ENCODE measurements at regions not wholly inside any gene's neighbourhood (a gene's known extent, or its start where the extent isn't known, plus 50 kb on each side); places are given as distances from the start of the nearest gene placed in this dataset.

DNA sequence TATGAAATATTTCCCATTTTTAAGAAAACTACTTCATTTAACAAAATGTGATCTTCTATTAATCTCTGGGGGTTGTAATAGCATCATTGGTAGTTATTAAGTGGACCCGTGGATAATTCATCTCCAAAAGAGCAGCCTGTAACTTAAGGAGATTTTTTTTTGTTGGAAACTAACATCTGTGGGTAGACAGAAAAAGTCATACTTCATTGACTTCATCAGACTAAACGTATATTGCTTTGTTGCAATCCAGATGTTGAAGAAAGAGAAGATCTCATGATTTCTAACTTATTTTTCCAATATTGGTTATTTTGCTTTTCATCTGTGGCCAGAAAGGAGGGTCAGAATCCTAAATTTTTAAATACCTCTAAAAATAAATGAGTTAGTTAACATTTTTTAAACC, 296.5 kb upstream of the MIR17HG start:
- H3K79me2 ChIP-seq (ENCODE audit: insufficient read depth, low read length), result no peaks in the 10 kb centered on the region
- H4K20me1 ChIP-seq (ENCODE audit: insufficient read depth, low read length), result no peaks in the 10 kb centered on the region
- DNase-seq (ENCODE audit: insufficient read length, low spot score, missing footprints), result no peak
- H3K4me3 ChIP-seq (ENCODE audit: insufficient read depth, low read length), result no peak overlapping the region
- H3K27me3 ChIP-seq (ENCODE audit: insufficient read depth, low read length), result no peaks in the 10 kb centered on the region
- no peak overlapping the region for H3K4me2 ChIP-seq (ENCODE audit: insufficient read depth, low read length)
- TF ChIP-seq, protein P1, sequence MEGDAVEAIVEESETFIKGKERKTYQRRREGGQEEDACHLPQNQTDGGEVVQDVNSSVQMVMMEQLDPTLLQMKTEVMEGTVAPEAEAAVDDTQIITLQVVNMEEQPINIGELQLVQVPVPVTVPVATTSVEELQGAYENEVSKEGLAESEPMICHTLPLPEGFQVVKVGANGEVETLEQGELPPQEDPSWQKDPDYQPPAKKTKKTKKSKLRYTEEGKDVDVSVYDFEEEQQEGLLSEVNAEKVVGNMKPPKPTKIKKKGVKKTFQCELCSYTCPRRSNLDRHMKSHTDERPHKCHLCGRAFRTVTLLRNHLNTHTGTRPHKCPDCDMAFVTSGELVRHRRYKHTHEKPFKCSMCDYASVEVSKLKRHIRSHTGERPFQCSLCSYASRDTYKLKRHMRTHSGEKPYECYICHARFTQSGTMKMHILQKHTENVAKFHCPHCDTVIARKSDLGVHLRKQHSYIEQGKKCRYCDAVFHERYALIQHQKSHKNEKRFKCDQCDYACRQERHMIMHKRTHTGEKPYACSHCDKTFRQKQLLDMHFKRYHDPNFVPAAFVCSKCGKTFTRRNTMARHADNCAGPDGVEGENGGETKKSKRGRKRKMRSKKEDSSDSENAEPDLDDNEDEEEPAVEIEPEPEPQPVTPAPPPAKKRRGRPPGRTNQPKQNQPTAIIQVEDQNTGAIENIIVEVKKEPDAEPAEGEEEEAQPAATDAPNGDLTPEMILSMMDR (IDR thresholded peaks at IDR 0.05; ENCODE audit: extremely low read depth, low read depth, low read length), result no peak
- H3K9me3 ChIP-seq (ENCODE audit: low read depth, low read length), result no peaks in the 10 kb centered on the region
- no peaks in the 10 kb centered on the region for H3K36me3 ChIP-seq (ENCODE audit: insufficient read depth, low read length)
- no peak overlapping the region for H3K27ac ChIP-seq (ENCODE audit: low read depth, low read length)
- no peak overlapping the region for H2AFZ ChIP-seq (ENCODE audit: low read length)
- H3K4me1 ChIP-seq (ENCODE audit: insufficient read depth, low read length), result no peaks in the 10 kb centered on the region

DNA sequence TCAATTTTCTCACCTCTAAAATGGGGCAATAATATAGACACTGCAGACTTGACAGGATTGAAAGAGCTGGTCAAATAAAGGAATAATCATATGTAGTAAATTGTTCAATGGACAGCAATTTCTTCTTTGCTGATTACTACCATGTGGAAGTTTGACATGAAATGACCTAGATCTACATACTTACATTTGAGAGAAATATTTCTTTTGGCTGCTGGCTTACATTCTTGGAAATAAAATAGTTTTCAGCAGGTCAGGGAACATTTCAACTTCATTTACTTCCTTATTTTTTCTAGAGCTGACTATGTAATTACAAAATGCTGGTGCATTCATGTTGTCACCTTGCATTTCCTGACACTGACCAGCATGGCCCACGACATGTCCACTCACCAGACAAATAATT, 294.6 kb upstream of the MIR17HG start:
- Histone ChIP-seq H3K4me1 (ENCODE audit: insufficient read depth, low read length) (no peaks in the 10 kb centered on the region), H3K27me3 (ENCODE audit: insufficient read depth, low read length) (no peaks in the 10 kb centered on the region), H3K27ac (ENCODE audit: low read depth, low read length) (no peak overlapping the region), H3K9me3 (ENCODE audit: low read depth, low read length) (peaks cover 2% of the 10 kb centered on the region), H2AFZ (ENCODE audit: low read length) (no peak overlapping the region), H3K4me2 (ENCODE audit: insufficient read depth, low read length) (no peak overlapping the region), H3K79me2 (ENCODE audit: insufficient read depth, low read length) (no peaks in the 10 kb centered on the region), H3K4me3 (ENCODE audit: insufficient read depth, low read length) (no peak overlapping the region), H3K36me3 (ENCODE audit: insufficient read depth, low read length) (no peaks in the 10 kb centered on the region), H4K20me1 (ENCODE audit: insufficient read depth, low read length) (no peaks in the 10 kb centered on the region)
- DNase-seq (ENCODE audit: insufficient read length, low spot score, missing footprints), result no peak
- TF ChIP-seq, protein P1 (IDR thresholded peaks at IDR 0.05; ENCODE audit: extremely low read depth, low read depth, low read length), result no peak

DNA sequence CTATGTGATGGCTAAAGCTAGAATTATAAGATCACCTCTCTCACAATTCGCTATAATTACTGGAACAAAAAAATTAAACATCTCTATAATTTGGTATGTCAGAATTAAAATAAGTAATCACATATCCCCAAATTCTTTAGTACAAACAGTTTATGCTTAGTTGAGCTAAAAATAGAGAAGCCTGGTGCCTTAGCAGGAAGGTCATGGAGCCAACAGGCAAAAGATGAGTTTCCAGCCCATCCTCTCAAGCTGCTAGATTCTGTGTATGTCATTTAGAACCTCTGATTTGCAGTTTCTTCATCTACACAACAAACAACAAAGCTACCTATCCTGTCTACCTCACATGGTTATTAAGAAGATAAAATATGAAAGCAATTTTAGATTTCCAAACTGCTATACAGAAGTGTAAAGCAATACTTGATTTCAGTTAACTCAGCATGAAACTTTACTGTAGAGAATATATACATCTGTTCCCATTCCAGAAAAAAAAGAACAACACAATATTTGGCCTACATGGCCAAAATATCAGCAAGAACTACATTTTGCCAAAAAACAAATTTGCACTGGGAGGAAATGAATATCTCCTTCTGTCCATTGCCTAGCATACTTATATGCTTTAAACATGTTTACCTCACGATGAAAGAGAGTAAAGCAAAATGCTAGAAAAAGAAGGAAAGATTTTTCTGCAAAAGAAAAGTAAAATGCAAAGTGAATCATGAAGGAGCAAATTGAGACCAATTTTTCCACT, 294.0 kb upstream of the MIR17HG start:
- DNase-seq (ENCODE audit: insufficient read length, low spot score, missing footprints), result no peak
- Histone ChIP-seq H3K79me2 (ENCODE audit: insufficient read depth, low read length) (no peaks in the 10 kb centered on the region), H3K4me1 (ENCODE audit: insufficient read depth, low read length) (no peaks in the 10 kb centered on the region), H2AFZ (ENCODE audit: low read length) (no peak overlapping the region), H3K9me3 (ENCODE audit: low read depth, low read length) (peaks cover 2% of the 10 kb centered on the region), H4K20me1 (ENCODE audit: insufficient read depth, low read length) (no peaks in the 10 kb centered on the region), H3K27me3 (ENCODE audit: insufficient read depth, low read length) (no peaks in the 10 kb centered on the region), H3K4me3 (ENCODE audit: insufficient read depth, low read length) (no peak overlapping the region), H3K4me2 (ENCODE audit: insufficient read depth, low read length) (no peak overlapping the region), H3K36me3 (ENCODE audit: insufficient read depth, low read length) (no peaks in the 10 kb centered on the region), H3K27ac (ENCODE audit: low read depth, low read length) (no peak overlapping the region)
- TF ChIP-seq, protein P1 (IDR thresholded peaks at IDR 0.05; ENCODE audit: extremely low read depth, low read depth, low read length), result no peak

DNA sequence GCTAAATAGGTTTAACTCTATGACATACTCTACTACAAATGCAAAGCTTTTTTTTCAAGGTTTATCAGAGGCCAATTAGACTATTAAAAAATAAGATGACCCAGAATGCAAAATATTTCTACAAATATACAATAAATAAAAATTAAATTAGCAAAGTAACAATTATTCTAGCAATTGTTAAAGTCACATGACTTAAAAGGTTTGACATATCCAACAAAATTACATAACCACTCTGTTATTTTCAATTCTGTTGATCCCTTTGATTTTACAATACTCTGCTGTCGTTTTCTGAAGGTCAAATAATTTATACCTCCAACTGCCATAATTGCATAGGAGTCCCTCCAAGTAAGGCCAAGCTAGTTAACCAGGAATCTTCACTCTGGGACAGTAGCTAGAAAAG, 292.6 kb upstream of the MIR17HG start:
- no peaks in the 10 kb centered on the region for H3K4me1 ChIP-seq (ENCODE audit: insufficient read depth, low read length)
- H3K27ac ChIP-seq (ENCODE audit: low read depth, low read length), result no peak overlapping the region
- DNase-seq (ENCODE audit: insufficient read length, low spot score, missing footprints), result no peak
- H3K79me2 ChIP-seq (ENCODE audit: insufficient read depth, low read length), result no peaks in the 10 kb centered on the region
- H4K20me1 ChIP-seq (ENCODE audit: insufficient read depth, low read length), result no peaks in the 10 kb centered on the region
- peaks cover 2% of the 10 kb centered on the region for H3K9me3 ChIP-seq (ENCODE audit: low read depth, low read length)
- H3K36me3 ChIP-seq (ENCODE audit: insufficient read depth, low read length), result no peaks in the 10 kb centered on the region
- H3K4me3 ChIP-seq (ENCODE audit: insufficient read depth, low read length), result no peak overlapping the region
- H3K4me2 ChIP-seq (ENCODE audit: insufficient read depth, low read length), result no peak overlapping the region
- TF ChIP-seq, protein P1 (IDR thresholded peaks at IDR 0.05; ENCODE audit: extremely low read depth, low read depth, low read length), result no peak
- H3K27me3 ChIP-seq (ENCODE audit: insufficient read depth, low read length), result no peaks in the 10 kb centered on the region
- H2AFZ ChIP-seq (ENCODE audit: low read length), result no peak overlapping the region

Data from osteoblast (primary cell).